DND-41 (cell line): ENCODE measurements at regions not wholly inside any gene's neighbourhood (a gene's known extent, or its start where the extent isn't known, plus 50 kb on each side); places are given as distances from the start of the nearest gene placed in this dataset.

ENCODE experiments used
- ATAC-seq: fragments of 200-7000 bp; cut with Tn5 transposase; 3 replicates; pipeline ENCODE4 v1.9.1; 2021; ENCODE audit warnings: low read depth; ENCODE audit not compliant: insufficient read depth
- DNase-seq: peaks from one replicate; pipeline ENCODE4 v3.0.0-alpha.2; 2020
- H2AFZ ChIP-seq: 2 replicates; pipeline ENCODE4 v1.6.0; 2012; ENCODE audit warnings: low read depth, low read length
- H3K27ac ChIP-seq: 2 replicates; pipeline ENCODE4 v1.5.1; 2012; ENCODE audit warnings: low read length, inconsistent platforms
- H3K27me3 ChIP-seq: fragments of 200-600 bp; sonication (generic); 2 replicates; pipeline ENCODE4 v1.6.0; 2012; ENCODE audit warnings: low read length, mild to moderate bottlenecking, inconsistent platforms; ENCODE audit not compliant: insufficient read depth, poor library complexity
- H3K36me3 ChIP-seq: 2 replicates; pipeline ENCODE4 v1.5.1; 2012; ENCODE audit warnings: low read length, inconsistent platforms; ENCODE audit not compliant: insufficient read depth
- H3K4me1 ChIP-seq: 2 replicates; pipeline ENCODE4 v1.5.1; 2012; ENCODE audit warnings: mild to moderate bottlenecking, low read length; ENCODE audit not compliant: insufficient read depth
- H3K4me2 ChIP-seq: 2 replicates; pipeline ENCODE4 v1.6.0; 2012; ENCODE audit warnings: mild to moderate bottlenecking, moderate library complexity, low read length, inconsistent platforms; ENCODE audit not compliant: insufficient read depth
- H3K4me3 ChIP-seq, 2 experiments: fragments of 200-600 bp in 1 of 2; shearing (Covaris generic) in 1 of 2; 2 replicates each; pipeline ENCODE4 v1.5.1; 2012 to 2016; ENCODE audit warnings: inconsistent platforms in 2 of 2, low read length in 2 of 2, mild to moderate bottlenecking in 2 of 2, low read depth in 1 of 2, moderate library complexity in 1 of 2
- H3K79me2 ChIP-seq: 2 replicates; pipeline ENCODE4 v1.6.0; 2012; ENCODE audit warnings: low read length, inconsistent platforms; ENCODE audit not compliant: insufficient read depth
- H3K9ac ChIP-seq: 2 replicates; pipeline ENCODE4 v1.6.0; 2012; ENCODE audit warnings: low read depth, mild to moderate bottlenecking, inconsistent platforms, low read length, moderate library complexity
- H3K9me3 ChIP-seq: 2 replicates; pipeline ENCODE4 v1.5.1; 2012; ENCODE audit warnings: low read length, moderate library complexity, mild to moderate bottlenecking, inconsistent platforms; ENCODE audit not compliant: insufficient read depth, severe bottlenecking
- H4K20me1 ChIP-seq: 2 replicates; pipeline ENCODE4 v1.6.0; 2012; ENCODE audit warnings: low read length; ENCODE audit not compliant: insufficient read depth
- CTCF ChIP-seq: IDR thresholded peaks from 2 replicates; pipeline ENCODE4 v1.5.1; 2012; ENCODE audit warnings: borderline replicate concordance, low read length, moderate library complexity, mild to moderate bottlenecking; ENCODE audit not compliant: poor library complexity, severe bottlenecking; ENCODE audit errors: extremely low read depth
- EZH2 ChIP-seq: IDR thresholded peaks from 3 replicates; pipeline ENCODE4 v1.6.1; 2012; ENCODE audit warnings: borderline replicate concordance, low read depth, mild to moderate bottlenecking, moderate library complexity, low read length, inconsistent platforms; ENCODE audit not compliant: severe bottlenecking

- no peak overlapping the region for H3K4me2 ChIP-seq
- no peak overlapping the region for H2AFZ ChIP-seq
- no peaks in the 10 kb centered on the region for H3K9me3 ChIP-seq
- ATAC-seq (no peak), DNase-seq (no peak)
- no peak overlapping the region for H3K4me3 ChIP-seq
- TF ChIP-seq CTCF (no peak), EZH2 (no peak)
- H3K4me1 ChIP-seq, result no peaks in the 10 kb centered on the region
- no peaks in the 10 kb centered on the region for H3K36me3 ChIP-seq
- no peak overlapping the region for H3K27ac ChIP-seq
- H4K20me1 ChIP-seq, result no peaks in the 10 kb centered on the region
- no peaks in the 10 kb centered on the region for H3K79me2 ChIP-seq
- H3K9ac ChIP-seq, result no peak overlapping the region
- H3K27me3 ChIP-seq, result peaks cover 8% of the 10 kb centered on the region
These were observed 139.5 kb upstream of the PRKCQ start for GRCh38 chr10:6719561-6719960.

GRCh38 chr10:6718550-6718949, 138.5 kb upstream of the PRKCQ start:
- no peak overlapping the region for H2AFZ ChIP-seq
- H3K4me1 ChIP-seq, result no peaks in the 10 kb centered on the region
- no peaks in the 10 kb centered on the region for H4K20me1 ChIP-seq
- no peak for DNase-seq
- no peaks in the 10 kb centered on the region for H3K79me2 ChIP-seq
- no peak overlapping the region for H3K27ac ChIP-seq
- TF ChIP-seq EZH2 (no peak), CTCF (no peak)
- peaks cover 8% of the 10 kb centered on the region for H3K27me3 ChIP-seq
- no peak overlapping the region for H3K4me3 ChIP-seq
- no peaks in the 10 kb centered on the region for H3K36me3 ChIP-seq
- H3K4me2 ChIP-seq, result no peak overlapping the region
- H3K9ac ChIP-seq, result no peak overlapping the region
- H3K9me3 ChIP-seq, result no peaks in the 10 kb centered on the region
- ATAC-seq, result no peak

- H3K9ac ChIP-seq, result no peak overlapping the region
- DNase-seq (no peak), ATAC-seq (no peak)
- H4K20me1 ChIP-seq, result no peaks in the 10 kb centered on the region
- H3K27ac ChIP-seq, result no peak overlapping the region
- no peaks in the 10 kb centered on the region for H3K79me2 ChIP-seq
- H2AFZ ChIP-seq, result no peak overlapping the region; the same call in 1 of the 2 replicates
- no peaks in the 10 kb centered on the region for H3K36me3 ChIP-seq
- H3K4me1 ChIP-seq, result no peaks in the 10 kb centered on the region
- TF ChIP-seq EZH2 (no peak), CTCF (no peak)
- peaks cover 8% of the 10 kb centered on the region for H3K27me3 ChIP-seq
- no peaks in the 10 kb centered on the region for H3K9me3 ChIP-seq
- H3K4me3 ChIP-seq, result no peak overlapping the region
- no peak overlapping the region for H3K4me2 ChIP-seq
These were observed 136.4 kb upstream of the PRKCQ start for GRCh38 chr10:6716516-6716915.

GRCh38 chr10:6713716-6714115, 133.6 kb upstream of the PRKCQ start:
- H4K20me1 ChIP-seq, result no peaks in the 10 kb centered on the region
- TF ChIP-seq EZH2 (no peak), CTCF (no peak)
- no peak overlapping the region for H3K4me2 ChIP-seq
- H3K4me3 ChIP-seq, result no peak overlapping the region
- H3K27ac ChIP-seq, result no peak overlapping the region
- H3K27me3 ChIP-seq, result peaks cover 16% of the 10 kb centered on the region
- ATAC-seq (0 out of 3 replicates have a peak, but pooled peaks have one; percentile 50), DNase-seq (peak; percentile 10)
- H3K9me3 ChIP-seq, result no peaks in the 10 kb centered on the region
- H3K4me1 ChIP-seq, result no peaks in the 10 kb centered on the region
- H2AFZ ChIP-seq, result no peak overlapping the region
- H3K9ac ChIP-seq, result no peak overlapping the region
- no peaks in the 10 kb centered on the region for H3K36me3 ChIP-seq
- H3K79me2 ChIP-seq, result no peaks in the 10 kb centered on the region
